Hippocampal formation (tissue), 2 donors: ENCODE measurements at regions not wholly inside any gene's neighbourhood (a gene's known extent, or its start where the extent isn't known, plus 50 kb on each side); places are given as distances from the start of the nearest gene placed in this dataset.
"Not testable (repeated sequence)": the region's sequence is repeated elsewhere in the genome, so short reads cannot be mapped to it uniquely, and the experiment has no call there.

Experiments used
- DNase-seq, 2 donors: peaks; one replicate each; lab custom pipeline; 2025; lab: John Stamatoyannopoulos, UW

DNA sequence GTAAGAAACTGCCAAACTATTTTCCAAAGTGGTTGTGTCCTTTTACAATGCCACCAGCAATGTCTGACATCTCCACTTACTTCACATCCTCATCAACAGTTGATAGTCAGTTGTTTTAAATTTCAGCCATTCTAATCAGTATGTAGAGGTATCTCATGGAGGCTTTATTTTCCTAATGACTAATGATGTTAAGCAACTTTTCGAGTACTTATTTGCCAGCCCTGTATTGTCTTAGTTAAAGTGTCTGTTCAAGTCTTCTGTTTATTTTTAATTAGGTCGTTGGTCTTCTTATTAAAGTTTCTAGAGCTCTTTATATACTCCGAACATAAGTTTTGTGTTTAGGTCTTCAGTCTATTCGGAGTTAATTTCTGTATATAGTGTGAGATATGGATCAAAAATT is 54.9 kb upstream of the NBPF12 start:
- DNase-seq = not testable (repeated sequence)

GRCh38 chr1:146881096-146881495 is 57.0 kb upstream of the NBPF12 start:
- DNase-seq = not testable (repeated sequence)

GRCh38 chr1:146863799-146864319 is 74.3 kb upstream of the NBPF12 start:
- not testable (repeated sequence) for DNase-seq

DNA sequence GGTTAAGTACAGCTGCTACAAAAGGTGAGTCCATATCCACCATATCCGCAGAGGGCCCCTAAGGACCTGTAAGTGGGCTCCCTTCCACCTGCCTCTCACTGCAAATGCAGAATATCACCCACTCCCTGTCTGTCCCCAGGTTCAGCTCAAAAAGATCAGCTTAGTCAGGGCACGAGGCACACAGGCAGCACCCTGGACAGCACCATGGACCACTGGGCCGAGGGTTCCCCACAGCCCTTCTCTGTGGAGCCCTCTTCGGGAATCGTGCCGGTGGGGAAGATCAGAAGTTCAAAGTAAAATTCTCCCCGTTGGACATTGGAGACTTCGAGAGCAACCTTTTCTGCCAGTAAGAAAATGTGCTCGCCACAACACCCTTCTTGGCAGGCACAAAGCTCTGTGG is 85.0 kb upstream of the NBPF12 start:
- DNase-seq = not testable (repeated sequence)

DNA sequence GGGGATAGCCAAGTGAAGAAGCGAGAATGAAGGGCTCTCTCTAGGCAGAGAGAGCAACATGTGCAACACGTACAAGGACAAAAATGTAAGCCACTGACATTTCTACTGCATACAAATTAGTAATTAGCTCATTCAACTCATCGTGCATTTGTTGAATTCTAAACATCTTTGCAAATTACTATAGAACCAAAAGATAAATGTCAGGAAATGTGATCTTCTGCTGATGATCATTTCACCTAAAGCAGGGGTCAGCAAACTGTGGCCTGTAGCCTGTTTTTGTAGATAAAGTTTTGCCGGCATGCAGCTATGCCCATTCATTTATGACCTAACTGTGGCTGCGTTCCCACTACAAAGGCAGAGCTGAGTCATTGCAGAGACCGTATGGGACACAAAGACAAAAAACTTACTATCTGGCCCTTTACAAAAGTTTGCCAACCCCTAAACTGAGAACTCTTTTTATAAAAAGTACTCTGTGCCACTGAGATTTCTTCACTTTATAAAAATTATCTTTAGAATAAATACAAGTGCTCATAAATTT is 87.7 kb upstream of the NBPF12 start:
- DNase-seq = not testable (repeated sequence)

DNA sequence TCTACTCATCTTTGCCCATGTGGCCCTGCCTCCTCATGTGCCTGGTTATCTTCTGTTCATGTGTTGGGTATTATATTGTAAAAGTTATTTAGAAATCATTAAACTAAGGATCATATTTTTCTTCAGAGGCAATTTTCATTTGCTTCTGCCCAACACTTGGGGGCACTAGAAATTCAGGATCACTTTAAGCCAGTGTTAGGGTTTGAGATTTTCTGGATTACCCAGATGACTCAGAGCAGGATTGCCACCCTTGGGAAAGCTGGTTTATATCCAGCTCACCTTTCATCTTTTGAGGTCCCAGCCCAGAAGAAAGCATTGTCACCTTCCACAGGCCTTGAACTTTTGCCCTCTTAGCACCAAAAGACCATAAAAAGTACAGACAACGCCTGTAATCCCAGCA is 99.4 kb upstream of the NBPF12 start:
- DNase-seq = not testable (repeated sequence)

- not testable (repeated sequence) for DNase-seq
These were observed 111.2 kb upstream of the NBPF12 start for GRCh38 chr1:146826957-146827356.

DNA sequence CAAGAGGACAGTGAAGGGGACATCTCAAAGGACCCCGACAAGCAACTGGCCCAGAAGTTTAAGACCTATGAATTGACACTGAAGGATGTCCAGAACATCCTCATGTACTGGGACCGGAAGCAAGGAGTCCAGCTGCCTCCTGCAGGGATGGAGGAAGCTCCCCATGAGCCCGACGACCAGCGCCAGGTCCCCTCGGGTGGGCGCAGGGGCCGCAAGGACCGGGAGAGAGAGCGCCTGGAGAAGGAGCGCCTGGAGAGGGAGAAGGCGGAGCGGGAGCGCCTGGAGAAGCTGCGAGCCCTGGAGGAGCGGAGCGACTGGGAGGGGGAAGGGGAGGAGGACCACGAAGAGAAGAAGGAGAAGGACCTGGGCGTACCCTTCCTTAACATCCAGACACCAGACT is 143.9 kb upstream of the NBPF12 start:
- not testable (repeated sequence) for DNase-seq

- peak in 1 of 2 donors; percentile 1 for DNase-seq
These were observed 145.4 kb upstream of the NBPF12 start for GRCh38 chr1:146792725-146793124.

- DNase-seq = not testable (repeated sequence)
These were observed 153.7 kb upstream of the NBPF12 start for GRCh38 chr1:146784212-146784940.

DNA sequence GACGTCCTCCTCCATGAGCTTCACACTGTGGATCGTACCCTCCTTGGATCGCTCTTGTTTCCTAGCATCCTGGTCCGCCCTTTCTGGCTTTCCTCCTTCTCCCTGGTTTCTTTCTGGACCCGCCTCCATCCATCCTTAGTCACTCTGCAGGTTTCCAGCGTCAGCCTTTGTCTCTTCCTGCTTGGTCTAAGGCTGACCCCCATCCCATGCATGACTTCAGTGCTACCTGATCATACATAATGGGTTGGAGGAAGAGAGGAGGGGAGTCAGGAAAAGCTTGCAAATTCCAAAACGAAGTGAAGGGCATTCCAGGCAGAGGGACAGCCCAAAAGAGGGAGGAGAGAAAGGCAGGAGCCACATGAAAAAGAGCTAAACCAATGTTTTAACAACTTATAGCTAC is 156.9 kb upstream of the NBPF12 start:
- not testable (repeated sequence) for DNase-seq

- DNase-seq = peak in 1 of 2 donors; percentile 0
These were observed 160.1 kb upstream of the NBPF12 start for GRCh38 chr1:146777826-146778602.

DNA sequence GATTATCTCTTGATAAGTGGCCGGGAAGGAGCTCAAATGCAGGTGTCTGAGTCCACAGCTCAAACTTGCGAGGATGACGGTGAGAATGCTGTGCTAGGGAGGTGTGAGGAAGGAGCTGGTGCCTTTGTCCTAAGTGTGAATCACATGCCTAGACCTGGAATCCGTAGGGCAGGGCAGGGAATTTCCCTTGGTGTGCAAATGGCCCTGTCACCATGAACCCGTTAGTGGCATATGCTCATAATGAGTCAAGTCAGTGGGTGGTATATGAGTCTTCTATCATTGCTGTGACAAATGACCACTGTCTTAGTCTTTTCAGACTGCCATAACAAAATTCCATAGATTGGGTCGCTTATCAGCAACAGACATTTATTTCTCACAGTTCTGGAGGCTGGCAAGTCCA is 163.1 kb upstream of the NBPF12 start:
- not testable (repeated sequence) for DNase-seq

DNA sequence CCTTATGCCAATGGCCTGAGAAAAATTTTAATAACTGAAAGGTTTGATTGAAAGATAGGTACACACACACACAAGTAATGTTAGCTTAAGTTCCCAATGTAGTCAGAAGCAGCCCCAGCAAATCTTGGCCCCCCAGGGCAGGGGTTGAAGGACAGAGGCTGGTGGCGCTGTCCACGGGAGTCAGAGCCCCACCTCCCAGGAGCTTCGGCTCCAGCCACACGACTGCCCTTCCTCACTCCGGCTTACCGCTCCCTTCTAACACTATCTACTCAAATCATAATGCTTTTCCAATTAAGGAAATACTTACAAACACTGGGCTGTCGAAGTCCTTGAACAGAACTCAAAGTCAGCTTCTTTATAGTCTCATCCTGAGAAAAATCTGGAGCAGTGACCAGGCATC is 163.9 kb upstream of the NBPF12 start:
- not testable (repeated sequence) for DNase-seq

DNA sequence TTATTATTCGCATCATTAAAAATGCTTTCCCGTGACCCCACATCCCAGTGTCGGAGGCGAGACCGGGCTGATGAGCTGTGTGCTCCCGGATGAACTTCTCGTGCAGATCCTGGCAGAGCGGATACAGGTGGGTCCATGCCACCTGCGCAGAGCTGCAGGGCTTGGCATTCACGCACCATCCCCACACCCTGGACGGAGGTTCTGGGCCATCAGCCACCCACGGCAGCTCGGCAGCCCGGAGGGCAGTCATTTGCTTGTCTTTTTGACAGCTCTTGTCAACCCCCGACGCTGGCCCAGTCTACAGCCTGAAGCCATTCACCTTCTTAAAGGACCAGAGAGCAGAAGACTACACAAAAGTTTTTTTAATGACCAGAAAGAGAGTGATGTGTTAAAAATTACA is 166.7 kb upstream of the NBPF12 start:
- DNase-seq = not testable (repeated sequence)

DNA sequence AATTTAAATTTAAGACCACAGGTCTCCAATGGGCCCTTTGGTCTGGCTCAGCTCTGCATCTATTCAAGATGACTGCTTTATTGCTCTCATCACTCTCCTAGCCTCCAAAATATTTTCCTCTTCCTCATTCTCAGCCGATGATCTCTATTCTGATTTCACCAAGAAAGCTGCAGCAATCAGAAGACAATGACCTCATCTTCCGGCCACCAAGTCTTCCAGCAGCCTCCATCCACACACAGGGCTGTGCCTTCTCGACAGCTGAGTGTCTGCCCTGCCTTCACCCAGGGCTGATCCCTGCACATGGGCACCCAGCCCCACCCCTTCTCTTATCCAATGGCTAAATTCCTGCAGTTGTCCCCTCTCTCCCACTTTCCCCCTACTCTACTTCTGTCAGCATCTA is 167.1 kb upstream of the NBPF12 start:
- not testable (repeated sequence) for DNase-seq

- not testable (repeated sequence) for DNase-seq
These were observed 174.9 kb upstream of the NBPF12 start for GRCh38 chr1:146763234-146763633.

GRCh38 chr1:146756858-146757257 is 181.3 kb upstream of the NBPF12 start:
- not testable (repeated sequence) for DNase-seq

DNA sequence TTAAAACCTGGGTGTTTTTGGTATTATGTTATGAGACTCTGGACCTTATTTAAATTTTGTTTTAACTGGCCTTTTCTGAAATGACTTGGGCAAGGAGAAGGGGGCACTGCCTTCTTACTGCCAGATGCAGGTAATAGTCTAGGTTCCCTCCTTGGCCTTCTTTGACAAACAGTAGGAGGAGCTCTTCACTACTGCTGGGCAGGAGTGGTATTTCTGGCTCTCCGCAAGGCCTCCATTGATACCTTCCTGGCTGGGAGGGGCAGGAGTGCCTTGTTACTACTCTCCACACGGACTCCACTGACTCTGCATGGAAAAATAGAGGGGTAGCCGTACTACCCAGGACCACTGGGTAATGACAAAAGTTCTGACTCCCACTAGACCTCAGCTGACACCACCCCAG is 189.4 kb upstream of the NBPF12 start:
- DNase-seq = not testable (repeated sequence)

DNA sequence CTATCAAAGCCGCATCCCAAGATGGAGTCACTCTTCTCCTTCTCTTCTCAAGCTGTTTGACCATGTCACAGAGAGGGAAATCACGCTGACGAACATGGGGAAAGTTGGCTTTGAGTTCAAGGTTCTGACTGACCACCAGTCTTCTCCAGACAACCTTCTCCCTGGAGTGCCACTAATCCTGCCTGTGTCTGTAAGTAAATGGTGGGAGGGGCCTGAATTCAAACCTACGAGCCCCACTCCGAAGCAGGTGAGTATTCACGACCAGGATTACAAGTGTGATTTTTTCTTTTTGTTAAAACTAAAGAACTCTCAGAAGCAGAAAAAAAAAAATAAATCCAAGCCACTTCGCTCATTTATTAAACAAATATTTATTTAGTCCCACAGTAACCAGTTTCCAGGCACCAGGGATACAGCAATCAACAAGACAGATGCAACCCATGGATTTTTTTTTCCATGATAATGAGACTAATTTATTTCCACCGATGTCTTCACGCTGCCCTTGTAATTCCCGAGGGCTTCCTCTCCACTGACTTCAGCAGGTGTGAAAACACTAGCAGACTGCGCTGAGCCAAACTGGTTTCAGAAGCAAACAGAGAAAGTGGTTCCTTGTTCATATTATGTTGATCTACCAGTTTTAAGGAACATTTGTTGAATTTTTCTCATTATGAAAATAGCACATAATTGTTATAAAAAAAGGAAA is 206.0 kb upstream of the NBPF12 start:
- not testable (repeated sequence) for DNase-seq

- DNase-seq = not testable (repeated sequence)
These were observed 208.3 kb upstream of the NBPF12 start for GRCh38 chr1:146729642-146730344.
